WERI-Rb-1 (cell line): ENCODE measurements at regions not wholly inside any gene's neighbourhood (a gene's known extent, or its start where the extent isn't known, plus 50 kb on each side); places are given as distances from the start of the nearest gene placed in this dataset.

Experiments
- DNase-seq: peaks from one replicate; pipeline ENCODE4 v3.0.0-alpha.2; 2020
- H3K27ac ChIP-seq: fragments of 250-450 bp; sonication (Bioruptor Pico); 2 replicates; pipeline ENCODE4 v1.5.1; 2020; ENCODE audit warnings: mild to moderate bottlenecking, moderate library complexity
- H3K27me3 ChIP-seq: fragments of 250-450 bp; sonication (Bioruptor Pico); 2 replicates; pipeline ENCODE4 v1.5.1; 2021; ENCODE audit warnings: mild to moderate bottlenecking, low read depth, moderate library complexity; ENCODE audit not compliant: insufficient read depth, severe bottlenecking
- H3K36me3 ChIP-seq: fragments of 250-450 bp; sonication (Bioruptor Pico); 2 replicates; pipeline ENCODE4 v1.5.1; 2020; ENCODE audit warnings: mild to moderate bottlenecking, moderate library complexity
- H3K4me3 ChIP-seq: 2 replicates; pipeline ENCODE4 v1.5.1; 2011; ENCODE audit warnings: low read depth, mild to moderate bottlenecking, control low read depth, low read length
- H3K9me3 ChIP-seq: fragments of 250-450 bp; sonication (Bioruptor Pico); 2 replicates; pipeline ENCODE4 v1.5.1; 2021; ENCODE audit warnings: mild to moderate bottlenecking, moderate library complexity; ENCODE audit not compliant: severe bottlenecking
- TF ChIP-seq, protein P1 (sequence below): IDR thresholded peaks from 2 replicates; pipeline ENCODE4 v1.5.1; 2011; ENCODE audit warnings: low read depth, mild to moderate bottlenecking, control low read depth, inconsistent platforms, low read length

- Histone ChIP-seq H3K27me3 (no peaks in the 10 kb centered on the region), H3K27ac (no peak overlapping the region), H3K36me3 (no peaks in the 10 kb centered on the region), H3K9me3 (no peaks in the 10 kb centered on the region), H3K4me3 (no peak overlapping the region)
- TF ChIP-seq, protein P1, sequence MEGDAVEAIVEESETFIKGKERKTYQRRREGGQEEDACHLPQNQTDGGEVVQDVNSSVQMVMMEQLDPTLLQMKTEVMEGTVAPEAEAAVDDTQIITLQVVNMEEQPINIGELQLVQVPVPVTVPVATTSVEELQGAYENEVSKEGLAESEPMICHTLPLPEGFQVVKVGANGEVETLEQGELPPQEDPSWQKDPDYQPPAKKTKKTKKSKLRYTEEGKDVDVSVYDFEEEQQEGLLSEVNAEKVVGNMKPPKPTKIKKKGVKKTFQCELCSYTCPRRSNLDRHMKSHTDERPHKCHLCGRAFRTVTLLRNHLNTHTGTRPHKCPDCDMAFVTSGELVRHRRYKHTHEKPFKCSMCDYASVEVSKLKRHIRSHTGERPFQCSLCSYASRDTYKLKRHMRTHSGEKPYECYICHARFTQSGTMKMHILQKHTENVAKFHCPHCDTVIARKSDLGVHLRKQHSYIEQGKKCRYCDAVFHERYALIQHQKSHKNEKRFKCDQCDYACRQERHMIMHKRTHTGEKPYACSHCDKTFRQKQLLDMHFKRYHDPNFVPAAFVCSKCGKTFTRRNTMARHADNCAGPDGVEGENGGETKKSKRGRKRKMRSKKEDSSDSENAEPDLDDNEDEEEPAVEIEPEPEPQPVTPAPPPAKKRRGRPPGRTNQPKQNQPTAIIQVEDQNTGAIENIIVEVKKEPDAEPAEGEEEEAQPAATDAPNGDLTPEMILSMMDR = no peak
- DNase-seq = no peak
These were observed 318.6 kb downstream of the TCERG1L start for GRCh38 chr10:130992802-130993523.

DNA sequence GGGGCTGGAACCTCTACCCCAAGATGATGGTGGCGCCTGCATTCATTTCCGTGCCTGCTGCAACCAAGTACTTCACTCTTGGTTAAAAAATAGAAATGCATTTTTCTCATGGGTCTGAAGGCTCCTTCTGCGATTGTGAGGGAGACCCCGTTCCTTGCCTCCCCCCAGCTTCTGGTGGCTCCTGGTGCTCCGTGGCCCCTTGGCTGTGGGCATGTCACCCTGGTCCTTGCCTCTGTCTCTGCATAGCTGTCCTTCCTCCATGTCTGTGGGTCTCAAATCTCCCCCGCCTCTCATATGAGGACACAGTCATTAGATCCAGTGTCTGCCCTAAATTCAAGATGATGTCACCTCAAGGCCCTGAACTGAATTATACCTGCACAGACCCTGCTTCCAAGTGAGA, 317.9 kb downstream of the TCERG1L start:
- DNase-seq = no peak
- Histone ChIP-seq H3K9me3 (no peaks in the 10 kb centered on the region), H3K27me3 (no peaks in the 10 kb centered on the region), H3K4me3 (no peak overlapping the region), H3K27ac (no peak overlapping the region), H3K36me3 (no peaks in the 10 kb centered on the region)
- TF ChIP-seq, protein P1 = no peak

GRCh38 chr10:130994191-130994590, 317.3 kb downstream of the TCERG1L start:
- H3K27ac ChIP-seq = no peak overlapping the region
- no peaks in the 10 kb centered on the region for H3K27me3 ChIP-seq
- DNase-seq = no peak
- H3K4me3 ChIP-seq = no peak overlapping the region
- TF ChIP-seq, protein P1 = no peak
- no peaks in the 10 kb centered on the region for H3K9me3 ChIP-seq
- no peaks in the 10 kb centered on the region for H3K36me3 ChIP-seq

DNA sequence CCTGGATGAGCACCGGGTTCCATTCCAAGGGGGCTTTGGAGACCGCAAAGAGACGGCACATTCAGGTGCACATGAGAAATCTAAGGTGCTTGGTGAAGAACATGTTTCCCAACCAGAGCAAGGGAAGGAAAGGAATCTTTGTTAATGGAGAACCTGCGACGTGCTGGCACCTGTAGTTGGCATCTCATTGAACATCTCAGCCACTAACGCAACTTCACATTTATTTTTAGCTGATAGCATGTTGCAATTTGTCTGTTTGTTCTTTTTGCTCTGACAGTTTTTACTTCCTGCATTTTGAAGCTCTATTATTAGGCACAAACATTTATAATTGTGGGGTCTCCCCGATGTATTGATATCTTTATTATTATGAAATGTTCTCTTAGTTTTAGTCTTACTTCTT, 316.7 kb downstream of the TCERG1L start:
- DNase-seq = no peak
- H3K27ac ChIP-seq = no peak overlapping the region
- H3K36me3 ChIP-seq = no peaks in the 10 kb centered on the region
- no peaks in the 10 kb centered on the region for H3K9me3 ChIP-seq
- H3K4me3 ChIP-seq = no peak overlapping the region
- no peaks in the 10 kb centered on the region for H3K27me3 ChIP-seq
- TF ChIP-seq, protein P1 = no peak

GRCh38 chr10:130997267-130998045, 314.1 kb downstream of the TCERG1L start:
- Histone ChIP-seq H3K27ac (no peak overlapping the region), H3K4me3 (no peak overlapping the region), H3K9me3 (no peaks in the 10 kb centered on the region), H3K27me3 (no peaks in the 10 kb centered on the region), H3K36me3 (no peaks in the 10 kb centered on the region)
- no peak for DNase-seq
- TF ChIP-seq, protein P1 = no peak
